Mesodermal cell (in vitro differentiated cells): ENCODE measurements at regions not wholly inside any gene's neighbourhood (a gene's known extent, or its start where the extent isn't known, plus 50 kb on each side); places are given as distances from the start of the nearest gene placed in this dataset.
"Not testable (repeated sequence)": the region's sequence is repeated elsewhere in the genome, so short reads cannot be mapped to it uniquely, and the experiment has no call there.

Experiments used
- H3K27ac ChIP-seq: 2 replicates; pipeline ENCODE4 v1.7.0; 2013; ENCODE audit warnings: mild to moderate bottlenecking, low read depth, low read length, moderate library complexity; ENCODE audit not compliant: severe bottlenecking
- H3K36me3 ChIP-seq: 2 replicates; pipeline ENCODE4 v1.7.1; 2013; ENCODE audit warnings: mild to moderate bottlenecking, low read length, moderate library complexity; ENCODE audit not compliant: control insufficient read depth, insufficient read depth
- H3K4me1 ChIP-seq: one replicate; pipeline ENCODE4 v1.7.1; 2013; ENCODE audit warnings: mild to moderate bottlenecking, low read length; ENCODE audit not compliant: insufficient read depth, control insufficient read depth, poor library complexity, severe bottlenecking
- H3K4me3 ChIP-seq: 2 replicates; pipeline ENCODE4 v1.7.0; 2013; ENCODE audit warnings: low read length, control low read depth, mild to moderate bottlenecking; ENCODE audit not compliant: insufficient read depth, poor library complexity, severe bottlenecking; ENCODE audit errors: extremely low read depth
- H3K9me3 ChIP-seq: 2 replicates; pipeline ENCODE4 v1.7.1; 2013; ENCODE audit warnings: mild to moderate bottlenecking, low read length, moderate library complexity; ENCODE audit not compliant: control insufficient read depth
- WGBS, 2 experiments: methylation state at CpG; one replicate each; pipeline ENCODE4 v1.1.5; 2013; ENCODE audit warnings: missing lambda C conversion rate in 2 of 2; ENCODE audit not compliant: insufficient coverage in 2 of 2; 5-methylcytosine and 5-hydroxymethylcytosine counted together

DNA sequence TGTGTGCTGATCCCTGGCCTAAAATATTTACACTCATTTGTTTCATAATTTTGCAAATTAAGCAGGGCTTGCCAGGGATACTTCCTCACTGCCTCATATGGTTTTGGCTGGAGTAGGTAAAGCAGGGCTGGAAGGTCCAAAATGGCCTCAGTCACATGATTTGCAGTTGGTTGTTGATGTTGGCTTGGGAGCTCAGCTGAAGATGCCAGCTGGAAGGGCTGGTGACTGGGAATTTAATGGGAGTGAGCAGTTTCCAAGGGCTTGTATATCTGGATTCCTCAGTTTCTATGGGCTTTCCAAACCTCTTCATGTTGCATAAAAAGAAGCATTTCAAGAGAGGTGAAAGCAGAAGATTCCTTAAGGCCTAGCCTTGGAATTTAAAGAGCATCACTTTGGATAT is 729.3 kb downstream of the CDH18 start:
- Histone ChIP-seq H3K4me1 (no peaks in the 10 kb centered on the region), H3K36me3 (no peaks in the 10 kb centered on the region), H3K27ac (no peak overlapping the region), H3K9me3 (no peaks in the 10 kb centered on the region), H3K4me3 (no peak overlapping the region)

DNA sequence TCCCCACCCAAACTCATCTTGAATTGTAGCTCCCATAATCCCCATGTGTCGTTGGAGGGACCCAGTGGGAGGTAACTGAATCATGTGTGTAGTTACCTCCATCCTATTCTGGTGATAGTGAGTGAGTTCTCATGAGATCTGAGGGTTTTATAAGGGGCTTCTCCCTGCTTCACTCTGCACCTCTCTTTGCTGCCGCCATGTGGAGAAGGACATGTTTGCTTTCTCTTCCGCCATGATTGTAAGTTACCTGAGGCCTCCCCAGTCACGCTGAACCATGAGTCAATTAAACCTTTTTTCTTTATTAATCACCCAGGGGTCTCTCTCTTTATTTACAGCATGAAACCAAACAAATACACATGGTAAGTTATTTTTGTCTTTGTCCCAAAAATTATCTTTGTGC is 726.1 kb downstream of the CDH18 start:
- Histone ChIP-seq H3K4me3 (no peak overlapping the region), H3K36me3 (no peaks in the 10 kb centered on the region), H3K4me1 (no peaks in the 10 kb centered on the region), H3K27ac (no peak overlapping the region), H3K9me3 (no peaks in the 10 kb centered on the region)
- WGBS, 2 experiments, result 92 to 100% methylated on average over 2 of the region's 4 CpGs

DNA sequence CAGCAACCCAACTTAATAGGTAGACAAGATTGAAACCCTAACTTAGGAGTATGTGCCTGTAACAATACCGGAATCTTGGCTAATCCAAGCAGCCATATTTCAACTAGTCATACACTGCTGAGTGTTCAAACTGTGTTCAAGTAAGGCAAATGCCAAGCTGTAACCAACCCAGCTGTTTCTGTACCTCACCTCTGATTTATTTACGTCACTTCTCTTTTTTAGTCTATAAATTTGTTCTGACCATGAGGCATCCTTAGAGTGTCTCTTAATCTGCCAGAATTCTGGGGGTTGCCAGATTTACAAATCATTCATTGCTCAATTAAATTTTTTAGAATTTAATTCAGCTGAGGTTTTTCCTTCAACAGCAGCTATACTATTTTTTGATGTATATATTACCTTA is 723.2 kb downstream of the CDH18 start:
- Histone ChIP-seq H3K36me3 (no peaks in the 10 kb centered on the region), H3K9me3 (no peaks in the 10 kb centered on the region), H3K4me3 (no peak overlapping the region), H3K27ac (no peak overlapping the region), H3K4me1 (no peaks in the 10 kb centered on the region)
- 100% methylated on average over 1 of the region's 2 CpGs; no CpG with 5 or more reads in 1 of the 2 experiments for WGBS, 2 experiments

DNA sequence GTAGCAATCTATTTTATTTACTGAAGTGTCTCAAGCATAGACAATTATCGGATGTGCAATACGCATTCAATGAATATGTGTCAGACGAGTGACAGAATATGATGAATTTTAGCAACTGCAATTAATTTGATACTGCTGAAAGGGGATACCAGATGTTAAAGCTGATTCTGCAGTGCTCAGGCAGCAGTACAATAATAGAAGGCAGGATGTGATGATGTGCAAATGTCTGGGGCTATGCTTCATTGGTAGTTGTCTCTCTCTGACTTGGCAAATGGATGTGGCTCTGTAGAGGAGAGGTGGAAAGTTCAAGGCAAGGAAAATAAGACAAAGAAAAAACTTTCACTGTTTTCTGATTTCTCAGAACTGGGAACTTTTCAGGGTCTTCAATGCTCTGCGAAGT is 721.2 kb downstream of the CDH18 start:
- Histone ChIP-seq H3K4me1 (no peaks in the 10 kb centered on the region), H3K27ac (no peak overlapping the region), H3K36me3 (no peaks in the 10 kb centered on the region), H3K9me3 (no peaks in the 10 kb centered on the region), H3K4me3 (no peak overlapping the region)
- 87 to 89% methylated on average over 3 to 4 of the region's 4 CpGs for WGBS, 2 experiments

DNA sequence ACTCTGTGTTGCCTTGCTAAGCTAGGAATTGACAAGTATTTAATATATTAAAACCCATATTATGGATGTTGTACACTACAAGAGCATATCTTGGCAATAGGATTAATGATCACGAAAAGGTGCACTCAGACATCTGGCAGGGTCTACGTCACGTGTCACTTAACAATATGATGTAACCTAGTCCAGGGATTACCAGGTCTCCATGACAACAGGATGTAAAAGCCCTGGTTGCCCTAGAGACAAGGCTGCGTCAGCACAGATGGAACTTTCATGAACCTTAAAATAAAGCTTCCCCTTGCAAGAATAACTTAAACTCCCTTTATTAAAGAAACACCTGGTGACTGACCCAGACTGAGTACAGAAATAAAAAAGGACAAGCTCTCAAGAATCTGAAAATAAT is 717.8 kb downstream of the CDH18 start:
- no peaks in the 10 kb centered on the region for H3K9me3 ChIP-seq
- H3K27ac ChIP-seq, result no peak overlapping the region
- no peaks in the 10 kb centered on the region for H3K4me1 ChIP-seq
- no peaks in the 10 kb centered on the region for H3K36me3 ChIP-seq
- WGBS, 2 experiments, result 89 to 98% methylated on average over 4 of the region's 4 CpGs
- no peak overlapping the region for H3K4me3 ChIP-seq

DNA sequence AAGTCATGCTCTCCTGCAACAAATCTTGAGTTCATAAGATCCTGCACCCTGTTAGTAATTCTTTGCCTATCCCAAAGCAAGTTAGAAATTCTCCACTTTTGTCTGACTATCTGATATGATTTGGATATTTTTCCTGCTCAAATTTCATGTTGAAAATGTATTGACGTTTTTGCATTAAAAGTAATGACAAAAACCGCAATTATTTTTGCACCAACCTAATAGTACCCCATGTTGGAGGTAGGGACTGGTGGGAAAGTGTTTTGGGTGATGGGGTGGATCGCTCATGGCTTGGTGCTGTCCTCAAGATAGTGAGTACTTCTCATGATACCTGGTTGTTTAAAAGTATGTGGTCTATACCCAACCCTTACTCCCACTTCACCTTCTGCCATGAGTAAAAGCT is 713.4 kb downstream of the CDH18 start:
- no CpG with 5 or more reads among the region's 3 CpGs for WGBS, 2 experiments
- Histone ChIP-seq H3K27ac (no peak overlapping the region), H3K4me1 (no peaks in the 10 kb centered on the region), H3K36me3 (no peaks in the 10 kb centered on the region), H3K9me3 (no peaks in the 10 kb centered on the region), H3K4me3 (no peak overlapping the region)

DNA sequence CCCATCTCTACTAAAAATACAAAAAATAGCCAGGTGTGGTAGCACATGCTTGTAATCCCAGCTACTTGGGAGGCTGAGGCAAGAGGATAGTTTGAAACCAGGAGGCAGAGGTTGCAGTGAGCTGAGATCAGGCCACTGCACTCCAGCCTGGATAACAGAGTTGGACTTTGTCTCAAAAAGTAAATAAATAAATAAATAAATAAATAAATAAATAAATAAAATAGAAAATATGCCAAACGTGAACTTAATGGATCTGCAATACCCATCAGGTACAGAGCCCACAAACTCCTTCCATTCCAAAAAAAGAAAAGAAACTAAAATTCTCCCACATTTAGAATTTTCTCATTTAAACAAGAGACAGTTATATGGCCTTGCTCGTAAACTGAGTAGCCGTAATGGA is 702.7 kb downstream of the CDH18 start:
- Histone ChIP-seq H3K4me3 (no peak overlapping the region), H3K27ac (no peak overlapping the region)
- no CpG with 5 or more reads among the region's 3 CpGs for WGBS, 2 experiments

DNA sequence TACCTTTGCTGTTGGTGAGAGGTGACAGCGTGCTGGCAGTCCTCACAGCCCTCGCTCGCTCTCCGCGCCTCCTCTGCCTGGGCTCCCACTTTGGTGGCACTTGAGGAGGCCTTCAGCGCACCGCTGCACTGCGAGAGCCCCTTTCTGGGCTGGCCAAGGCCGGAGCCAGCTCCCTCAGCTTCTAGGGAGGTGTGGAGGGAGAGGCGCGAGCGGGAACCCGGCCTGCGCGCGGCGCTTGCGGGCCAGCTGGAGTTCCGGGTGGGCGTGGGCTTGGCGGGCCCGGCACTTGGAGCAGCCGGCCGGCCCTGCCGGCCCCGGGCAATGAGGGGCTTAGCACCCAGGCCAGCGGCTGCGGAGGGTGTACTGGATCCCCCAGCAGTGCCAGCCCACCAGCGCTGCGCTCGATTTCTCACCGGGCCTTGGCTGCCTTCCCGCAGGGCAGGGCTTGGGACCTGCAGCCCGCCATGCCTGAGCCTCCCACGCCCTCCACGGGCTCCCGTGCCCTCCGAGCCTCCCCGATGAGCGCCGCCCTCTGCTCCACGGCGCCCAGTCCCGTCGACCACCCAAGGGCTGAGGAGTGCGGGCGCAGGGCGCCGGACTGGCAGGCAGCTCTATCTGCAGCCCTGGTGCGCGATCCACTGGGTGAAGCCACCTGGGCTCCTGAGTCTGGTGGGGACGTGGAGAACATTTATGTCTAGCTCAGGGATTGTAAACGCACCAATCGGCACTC is 700.3 kb downstream of the CDH18 start:
- WGBS, 2 experiments, result 90 to 93% methylated on average over 20 to 36 of the region's 54 CpGs
- not testable (repeated sequence) for H3K4me1 ChIP-seq, H3K27ac ChIP-seq, H3K4me3 ChIP-seq, H3K9me3 ChIP-seq, H3K36me3 ChIP-seq

More for the DNA sequence above, 702.7 kb downstream of the CDH18 start:
- Histone ChIP-seq H3K36me3 (no peaks in the 10 kb centered on the region), H3K4me1 (no peaks in the 10 kb centered on the region), H3K9me3 (no peaks in the 10 kb centered on the region)

DNA sequence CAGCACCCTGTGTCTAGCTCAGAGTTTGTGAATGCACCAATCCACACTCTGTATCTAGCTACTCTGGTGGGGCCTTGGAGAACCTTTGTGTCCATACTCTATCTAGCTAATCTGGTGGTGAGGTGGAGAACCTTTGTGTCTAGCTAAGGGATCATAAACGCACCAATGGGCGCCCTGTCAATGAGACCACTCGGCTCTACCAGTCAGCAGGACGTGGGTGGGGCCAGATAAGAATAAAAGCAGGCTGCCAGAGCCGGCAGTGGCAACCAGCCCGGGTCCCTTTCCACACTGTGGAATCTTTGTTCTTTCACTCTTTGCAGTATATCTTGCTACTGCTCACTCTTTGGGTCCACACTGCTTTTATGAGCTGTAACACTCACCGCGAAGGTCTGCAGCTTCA is 699.7 kb downstream of the CDH18 start:
- not testable (repeated sequence) for H3K36me3 ChIP-seq, H3K4me1 ChIP-seq, H3K9me3 ChIP-seq, H3K27ac ChIP-seq, H3K4me3 ChIP-seq
- WGBS, 2 experiments, result 93 to 97% methylated on average over 8 of the region's 8 CpGs

DNA sequence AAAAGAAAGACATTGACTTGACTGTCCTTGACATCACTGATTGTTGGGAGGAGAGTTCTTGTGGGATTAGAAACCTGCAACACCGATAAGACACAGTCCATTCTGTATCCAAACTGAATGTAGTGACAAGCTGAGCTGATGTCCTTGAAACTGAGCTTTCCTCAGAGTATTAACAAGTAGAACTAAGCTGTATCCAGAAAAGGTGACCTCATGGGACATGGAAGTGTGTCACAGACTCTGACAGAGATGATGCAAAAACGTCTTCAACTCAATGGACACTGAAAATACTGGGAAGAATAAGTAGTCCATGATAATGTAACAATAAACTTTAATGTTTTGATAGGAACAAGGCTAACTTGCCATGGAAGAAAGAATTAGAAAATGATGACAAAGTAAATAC is 690.1 kb downstream of the CDH18 start:
- Histone ChIP-seq H3K36me3 (no peaks in the 10 kb centered on the region), H3K4me3 (no peak overlapping the region), H3K9me3 (no peaks in the 10 kb centered on the region), H3K27ac (no peak overlapping the region), H3K4me1 (no peaks in the 10 kb centered on the region)
- 83% methylated on average over 2 of the region's 2 CpGs; no CpG with 5 or more reads in 1 of the 2 experiments for WGBS, 2 experiments

DNA sequence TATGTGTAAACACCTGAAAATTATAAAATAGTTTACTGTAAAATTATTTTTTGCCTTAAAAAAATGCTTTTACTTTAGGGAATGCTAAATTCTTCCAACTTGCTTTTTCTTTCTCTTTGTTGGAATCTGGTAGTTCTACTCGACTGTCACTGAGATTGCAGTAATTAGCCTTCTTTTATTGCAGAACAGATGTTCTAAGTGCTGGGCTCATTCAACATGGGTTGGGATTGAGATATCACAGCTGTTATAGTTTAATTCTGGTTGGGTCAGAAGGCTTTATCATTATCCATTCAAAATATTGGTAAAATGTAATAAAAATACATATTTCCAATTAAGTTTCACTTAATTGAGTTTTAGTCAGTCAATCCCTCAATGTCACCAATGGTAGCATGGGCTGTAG is 686.7 kb downstream of the CDH18 start:
- WGBS, 2 experiments, result no CpG with 5 or more reads among the region's 1 CpG
- Histone ChIP-seq H3K4me1 (no peaks in the 10 kb centered on the region), H3K9me3 (no peaks in the 10 kb centered on the region)

More for the DNA sequence above, 686.7 kb downstream of the CDH18 start:
- no peaks in the 10 kb centered on the region for H3K36me3 ChIP-seq
- H3K27ac ChIP-seq, result no peak overlapping the region
- H3K4me3 ChIP-seq, result no peak overlapping the region
